SK-N-SH (cell line): ENCODE measurements at regions not wholly inside any gene's neighbourhood (a gene's known extent, or its start where the extent isn't known, plus 50 kb on each side); places are given as distances from the start of the nearest gene placed in this dataset.
"Not testable (repeated sequence)": the region's sequence is repeated elsewhere in the genome, so short reads cannot be mapped to it uniquely, and the experiment has no call there.

ENCODE experiments used
- GATA2 ChIP-seq: sonication (generic); formaldehyde crosslinking; IDR thresholded peaks from 2 replicates; pipeline ENCODE4 v1.5.0; 2020; ENCODE audit warnings: mild to moderate bottlenecking, missing genetic modification reagents
- JUND ChIP-seq: IDR thresholded peaks from 2 replicates; pipeline ENCODE4 v1.4.0; 2012
- POLR2AphosphoS5 ChIP-seq: IDR thresholded peaks from 2 replicates; pipeline ENCODE4 v1.6.1; 2012; ENCODE audit warnings: low read depth, low read length
- RAD21 ChIP-seq: IDR thresholded peaks from 2 replicates; pipeline ENCODE4 v1.6.1; 2012; ENCODE audit warnings: mild to moderate bottlenecking, low read length
- RCOR1 ChIP-seq: fragments of 150-350 bp; IDR thresholded peaks from 2 replicates; pipeline ENCODE4 v1.6.1; 2017; ENCODE audit warnings: antibody characterized with exemption, low read length
- REST ChIP-seq: IDR thresholded peaks from 2 replicates; pipeline ENCODE4 v1.6.1; 2012; ENCODE audit warnings: mild to moderate bottlenecking, low read depth, low read length, moderate library complexity
- RFX5 ChIP-seq: IDR thresholded peaks from 2 replicates; pipeline ENCODE4 v1.6.1; 2012; ENCODE audit warnings: mild to moderate bottlenecking, improper control_type of control experiment, low read length
- RXRA ChIP-seq: IDR thresholded peaks from 2 replicates; pipeline ENCODE4 v1.4.0; 2012; ENCODE audit warnings: low read depth, mild to moderate bottlenecking, borderline replicate concordance
- SMC3 ChIP-seq: IDR thresholded peaks from 2 replicates; pipeline ENCODE4 v1.6.1; 2012; ENCODE audit warnings: low read depth, low read length, improper control_type of control experiment
- TAF1 ChIP-seq: IDR thresholded peaks from 2 replicates; pipeline ENCODE4 v1.6.1; 2012; ENCODE audit warnings: low read depth, mild to moderate bottlenecking, low read length, moderate library complexity, borderline replicate concordance
- TF ChIP-seq, protein P1 (sequence below): fragments of 200-600 bp; sonication (generic); IDR thresholded peaks from 2 replicates; pipeline ENCODE4 v1.6.1; 2017; ENCODE audit warnings: antibody characterized with exemption, mild to moderate bottlenecking, moderate library complexity

- TF ChIP-seq, protein P1, sequence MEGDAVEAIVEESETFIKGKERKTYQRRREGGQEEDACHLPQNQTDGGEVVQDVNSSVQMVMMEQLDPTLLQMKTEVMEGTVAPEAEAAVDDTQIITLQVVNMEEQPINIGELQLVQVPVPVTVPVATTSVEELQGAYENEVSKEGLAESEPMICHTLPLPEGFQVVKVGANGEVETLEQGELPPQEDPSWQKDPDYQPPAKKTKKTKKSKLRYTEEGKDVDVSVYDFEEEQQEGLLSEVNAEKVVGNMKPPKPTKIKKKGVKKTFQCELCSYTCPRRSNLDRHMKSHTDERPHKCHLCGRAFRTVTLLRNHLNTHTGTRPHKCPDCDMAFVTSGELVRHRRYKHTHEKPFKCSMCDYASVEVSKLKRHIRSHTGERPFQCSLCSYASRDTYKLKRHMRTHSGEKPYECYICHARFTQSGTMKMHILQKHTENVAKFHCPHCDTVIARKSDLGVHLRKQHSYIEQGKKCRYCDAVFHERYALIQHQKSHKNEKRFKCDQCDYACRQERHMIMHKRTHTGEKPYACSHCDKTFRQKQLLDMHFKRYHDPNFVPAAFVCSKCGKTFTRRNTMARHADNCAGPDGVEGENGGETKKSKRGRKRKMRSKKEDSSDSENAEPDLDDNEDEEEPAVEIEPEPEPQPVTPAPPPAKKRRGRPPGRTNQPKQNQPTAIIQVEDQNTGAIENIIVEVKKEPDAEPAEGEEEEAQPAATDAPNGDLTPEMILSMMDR = not testable (repeated sequence)
- not testable (repeated sequence) for TF ChIP-seq GATA2, RFX5, REST, JUND, TAF1, POLR2AphosphoS5, RAD21, RXRA, SMC3, RCOR1
Measured at GRCh38 chr7:56798876-56799275, 333.4 kb downstream of the ZNF479 start.
